WERI-Rb-1 (cell line): ENCODE measurements at regions not wholly inside any gene's neighbourhood (a gene's known extent, or its start where the extent isn't known, plus 50 kb on each side); places are given as distances from the start of the nearest gene placed in this dataset.
A peak's percentile ranks its signal among the peaks of the same experiment; 100 is the strongest.

Source experiments
- DNase-seq: peaks from one replicate; pipeline ENCODE4 v3.0.0-alpha.2; 2020
- H3K27ac ChIP-seq: fragments of 250-450 bp; sonication (Bioruptor Pico); 2 replicates; pipeline ENCODE4 v1.5.1; 2020; ENCODE audit warnings: mild to moderate bottlenecking, moderate library complexity
- H3K27me3 ChIP-seq: fragments of 250-450 bp; sonication (Bioruptor Pico); 2 replicates; pipeline ENCODE4 v1.5.1; 2021; ENCODE audit warnings: mild to moderate bottlenecking, low read depth, moderate library complexity; ENCODE audit not compliant: insufficient read depth, severe bottlenecking
- H3K36me3 ChIP-seq: fragments of 250-450 bp; sonication (Bioruptor Pico); 2 replicates; pipeline ENCODE4 v1.5.1; 2020; ENCODE audit warnings: mild to moderate bottlenecking, moderate library complexity
- H3K4me3 ChIP-seq: 2 replicates; pipeline ENCODE4 v1.5.1; 2011; ENCODE audit warnings: low read depth, mild to moderate bottlenecking, control low read depth, low read length
- H3K9me3 ChIP-seq: fragments of 250-450 bp; sonication (Bioruptor Pico); 2 replicates; pipeline ENCODE4 v1.5.1; 2021; ENCODE audit warnings: mild to moderate bottlenecking, moderate library complexity; ENCODE audit not compliant: severe bottlenecking
- TF ChIP-seq, protein P1 (sequence below): IDR thresholded peaks from 2 replicates; pipeline ENCODE4 v1.5.1; 2011; ENCODE audit warnings: low read depth, mild to moderate bottlenecking, control low read depth, inconsistent platforms, low read length

DNA sequence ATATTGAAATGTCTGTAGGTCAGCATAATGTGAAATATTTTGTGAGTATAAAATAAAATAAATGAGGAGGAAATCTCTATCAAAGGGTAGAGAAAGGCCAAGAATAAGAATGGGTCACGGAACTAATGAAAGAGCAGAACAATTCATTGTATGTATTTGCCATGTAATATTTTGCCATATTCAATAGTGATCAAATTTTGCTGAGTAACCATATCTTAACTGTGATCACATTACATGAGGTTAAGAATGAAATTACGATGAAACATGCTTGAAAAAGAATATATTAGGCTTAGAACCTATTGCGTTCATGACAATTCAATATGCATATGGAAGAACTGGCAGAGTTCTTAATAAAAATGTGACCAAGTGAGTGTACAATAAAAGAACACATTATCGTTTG is 437.2 kb upstream of the NRXN1 start:
- H3K27ac ChIP-seq = no peak overlapping the region

DNA sequence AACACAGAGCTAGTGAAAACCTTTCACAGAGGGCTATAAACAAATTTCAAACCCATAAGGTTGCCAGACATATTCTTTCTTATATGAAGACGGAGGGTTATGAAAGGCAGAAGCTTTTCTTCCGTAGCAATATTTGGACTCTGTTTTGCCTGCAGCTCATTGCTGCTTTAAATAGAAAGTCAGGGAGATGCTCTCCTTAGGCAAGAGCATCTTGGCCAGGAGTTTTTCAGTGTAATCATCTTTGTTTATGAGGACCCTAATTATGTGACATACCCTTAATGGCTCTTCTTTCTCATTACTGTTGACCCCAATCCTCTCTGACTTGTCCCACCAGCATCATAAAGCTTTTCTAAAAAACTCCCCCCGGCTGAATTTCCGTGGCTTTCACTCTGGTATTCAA is 433.4 kb upstream of the NRXN1 start:
- DNase-seq = no peak
- Histone ChIP-seq H3K9me3 (no peaks in the 10 kb centered on the region), H3K36me3 (no peaks in the 10 kb centered on the region), H3K4me3 (no peak overlapping the region), H3K27me3 (no peaks in the 10 kb centered on the region), H3K27ac (no peak overlapping the region)
- TF ChIP-seq, protein P1, sequence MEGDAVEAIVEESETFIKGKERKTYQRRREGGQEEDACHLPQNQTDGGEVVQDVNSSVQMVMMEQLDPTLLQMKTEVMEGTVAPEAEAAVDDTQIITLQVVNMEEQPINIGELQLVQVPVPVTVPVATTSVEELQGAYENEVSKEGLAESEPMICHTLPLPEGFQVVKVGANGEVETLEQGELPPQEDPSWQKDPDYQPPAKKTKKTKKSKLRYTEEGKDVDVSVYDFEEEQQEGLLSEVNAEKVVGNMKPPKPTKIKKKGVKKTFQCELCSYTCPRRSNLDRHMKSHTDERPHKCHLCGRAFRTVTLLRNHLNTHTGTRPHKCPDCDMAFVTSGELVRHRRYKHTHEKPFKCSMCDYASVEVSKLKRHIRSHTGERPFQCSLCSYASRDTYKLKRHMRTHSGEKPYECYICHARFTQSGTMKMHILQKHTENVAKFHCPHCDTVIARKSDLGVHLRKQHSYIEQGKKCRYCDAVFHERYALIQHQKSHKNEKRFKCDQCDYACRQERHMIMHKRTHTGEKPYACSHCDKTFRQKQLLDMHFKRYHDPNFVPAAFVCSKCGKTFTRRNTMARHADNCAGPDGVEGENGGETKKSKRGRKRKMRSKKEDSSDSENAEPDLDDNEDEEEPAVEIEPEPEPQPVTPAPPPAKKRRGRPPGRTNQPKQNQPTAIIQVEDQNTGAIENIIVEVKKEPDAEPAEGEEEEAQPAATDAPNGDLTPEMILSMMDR = no peak

More for the DNA sequence above, 437.2 kb upstream of the NRXN1 start:
- H3K36me3 ChIP-seq = no peaks in the 10 kb centered on the region
- H3K9me3 ChIP-seq = no peaks in the 10 kb centered on the region
- DNase-seq = no peak
- TF ChIP-seq, protein P1 = no peak
- H3K4me3 ChIP-seq = no peak overlapping the region
- H3K27me3 ChIP-seq = no peaks in the 10 kb centered on the region

DNA sequence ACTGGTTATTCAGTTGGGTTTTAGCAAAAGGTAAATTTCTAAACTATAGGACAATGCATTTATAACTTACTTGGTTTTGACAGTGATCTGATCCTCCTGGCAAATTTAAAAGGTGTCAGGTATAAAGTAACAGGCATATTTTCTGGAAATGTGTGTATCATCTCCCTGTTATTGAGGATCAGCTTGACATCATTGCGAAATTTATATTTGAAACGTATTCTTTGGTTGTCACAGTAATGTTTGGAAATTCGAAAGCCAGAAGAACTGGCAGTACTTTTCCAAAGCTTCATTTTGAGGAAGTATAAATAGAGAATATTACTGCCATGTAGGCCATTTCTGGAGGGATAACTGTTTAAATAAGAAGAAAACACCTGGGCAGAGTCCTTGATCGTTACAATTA is 422.2 kb upstream of the NRXN1 start:
- H3K9me3 ChIP-seq = no peaks in the 10 kb centered on the region
- no peaks in the 10 kb centered on the region for H3K36me3 ChIP-seq
- H3K27me3 ChIP-seq = no peaks in the 10 kb centered on the region
- DNase-seq = no peak
- no peak overlapping the region for H3K27ac ChIP-seq
- TF ChIP-seq, protein P1 = no peak
- H3K4me3 ChIP-seq = no peak overlapping the region

DNA sequence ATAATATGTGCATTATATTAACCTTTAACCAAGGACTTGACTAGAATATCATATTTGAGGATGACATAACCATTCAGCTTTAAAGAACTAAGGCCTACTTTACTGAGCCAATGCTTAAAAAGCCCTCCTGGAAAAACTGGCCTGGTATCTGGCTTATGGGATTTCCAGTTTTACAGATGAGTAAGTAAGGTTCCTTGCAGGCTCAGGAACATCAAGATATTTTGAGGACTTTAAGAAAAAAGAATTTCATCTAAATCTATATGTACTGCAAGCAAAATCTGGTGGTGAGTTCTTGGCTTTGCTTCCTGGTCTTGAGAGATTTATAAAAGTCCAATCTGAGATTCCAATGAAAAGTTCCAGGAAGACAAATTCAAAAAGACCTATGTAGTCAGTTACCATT is 417.0 kb upstream of the NRXN1 start:
- no peak overlapping the region for H3K4me3 ChIP-seq
- H3K27me3 ChIP-seq = no peaks in the 10 kb centered on the region
- no peaks in the 10 kb centered on the region for H3K36me3 ChIP-seq
- H3K9me3 ChIP-seq = no peaks in the 10 kb centered on the region
- no peak overlapping the region for H3K27ac ChIP-seq
- DNase-seq = no peak
- TF ChIP-seq, protein P1 = no peak

DNA sequence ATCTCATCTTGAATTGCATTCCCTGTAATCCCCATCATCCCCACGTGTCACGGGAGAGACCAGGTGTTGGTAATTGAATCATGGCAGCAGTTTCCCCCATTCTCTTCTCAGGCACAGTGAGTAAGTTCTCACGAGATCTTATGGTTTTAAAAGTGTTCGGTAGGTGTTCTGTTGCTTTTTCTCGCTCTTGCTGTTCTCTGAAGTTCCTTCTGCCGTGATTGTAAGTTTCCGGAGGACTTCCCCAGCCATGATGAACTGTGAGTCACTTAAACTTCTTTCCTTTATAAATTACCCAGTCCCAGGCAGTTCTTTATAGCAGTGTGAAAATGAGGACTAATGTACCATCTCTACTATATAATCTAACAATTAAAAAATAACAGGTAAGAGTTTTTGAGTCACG is 409.9 kb upstream of the NRXN1 start:
- H3K27ac ChIP-seq = no peak overlapping the region
- no peaks in the 10 kb centered on the region for H3K27me3 ChIP-seq
- no peak for DNase-seq
- no peak overlapping the region for H3K4me3 ChIP-seq
- peaks cover under 1% of the 10 kb centered on the region for H3K9me3 ChIP-seq
- TF ChIP-seq, protein P1 = no peak
- no peaks in the 10 kb centered on the region for H3K36me3 ChIP-seq

DNA sequence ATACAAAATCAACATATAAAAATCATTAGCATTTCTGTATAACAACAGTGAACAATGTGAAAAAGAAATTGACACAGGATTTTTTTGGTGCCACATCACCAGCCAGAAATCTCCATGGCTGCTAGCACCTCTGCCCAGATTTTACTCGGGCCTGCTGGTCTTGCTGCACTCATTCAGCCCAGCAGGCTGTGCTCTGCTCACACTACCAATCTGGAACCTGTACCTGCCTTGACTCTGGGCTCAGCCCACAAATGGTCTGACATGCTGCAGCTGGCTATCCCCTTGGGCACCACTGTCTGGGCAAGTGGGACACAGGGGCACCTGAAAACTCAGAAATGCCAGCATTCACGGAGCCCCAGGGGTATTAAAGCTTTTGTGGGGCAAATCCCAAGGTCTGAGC is 392.5 kb upstream of the NRXN1 start:
- TF ChIP-seq, protein P1 = peak; percentile 59
- H3K9me3 ChIP-seq = peaks cover 3% of the 10 kb centered on the region
- peak; percentile 17 for DNase-seq

More for the DNA sequence above, 392.5 kb upstream of the NRXN1 start:
- H3K4me3 ChIP-seq = no peak overlapping the region
- H3K27me3 ChIP-seq = no peaks in the 10 kb centered on the region
- no peak overlapping the region for H3K27ac ChIP-seq
- H3K36me3 ChIP-seq = no peaks in the 10 kb centered on the region
